ENCODE measurements at regions not wholly inside any gene's neighbourhood (a gene's known extent, or its start where the extent isn't known, plus 50 kb on each side); places are given as distances from the start of the nearest gene placed in this dataset.

DNA sequence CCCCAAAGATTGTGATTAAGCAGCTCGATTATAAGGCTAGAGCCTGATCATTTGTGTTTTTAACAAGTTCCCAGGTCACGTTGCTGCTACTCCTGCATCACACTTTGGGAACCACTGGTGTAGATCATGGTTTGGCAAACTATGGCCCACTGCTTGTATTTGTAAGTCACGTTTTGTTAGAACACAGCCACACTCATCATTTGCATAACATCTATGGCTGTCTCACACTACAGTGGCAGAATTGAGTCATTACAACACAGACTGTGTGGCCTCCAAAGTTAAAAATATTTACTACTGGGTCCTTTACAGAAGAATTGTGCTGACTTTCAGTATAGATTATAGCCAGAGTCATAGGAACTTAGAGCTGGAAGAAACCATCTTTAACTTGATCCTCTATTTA is 515.3 kb upstream of the PSMD7 start:
- no peak for DNase-seq (ENCODE audit: extremely low spot score, insufficient read length, low read depth)
- no peak for FAIRE-seq

DNA sequence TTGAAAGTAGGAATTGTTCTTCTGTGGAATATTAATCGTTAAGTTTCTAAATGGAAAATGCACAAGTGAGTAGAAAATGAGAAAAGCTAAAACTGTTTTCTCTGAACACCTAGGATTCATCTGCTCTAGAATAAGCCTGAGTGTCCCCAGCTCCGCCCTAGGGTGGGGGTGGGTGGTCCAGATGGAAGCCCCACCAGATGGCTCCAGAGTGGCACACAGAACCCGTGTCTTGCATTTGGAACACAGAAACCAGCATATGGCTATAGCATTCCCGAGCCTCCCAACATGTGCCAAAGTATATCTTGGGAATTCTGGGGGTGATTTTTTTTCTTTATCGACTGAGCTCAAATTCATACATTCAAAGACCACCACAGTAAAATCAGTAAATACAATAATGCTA is 517.7 kb upstream of the PSMD7 start:
- FAIRE-seq (no peak), DNase-seq (ENCODE audit: extremely low spot score, insufficient read length, low read depth) (no peak)

DNA sequence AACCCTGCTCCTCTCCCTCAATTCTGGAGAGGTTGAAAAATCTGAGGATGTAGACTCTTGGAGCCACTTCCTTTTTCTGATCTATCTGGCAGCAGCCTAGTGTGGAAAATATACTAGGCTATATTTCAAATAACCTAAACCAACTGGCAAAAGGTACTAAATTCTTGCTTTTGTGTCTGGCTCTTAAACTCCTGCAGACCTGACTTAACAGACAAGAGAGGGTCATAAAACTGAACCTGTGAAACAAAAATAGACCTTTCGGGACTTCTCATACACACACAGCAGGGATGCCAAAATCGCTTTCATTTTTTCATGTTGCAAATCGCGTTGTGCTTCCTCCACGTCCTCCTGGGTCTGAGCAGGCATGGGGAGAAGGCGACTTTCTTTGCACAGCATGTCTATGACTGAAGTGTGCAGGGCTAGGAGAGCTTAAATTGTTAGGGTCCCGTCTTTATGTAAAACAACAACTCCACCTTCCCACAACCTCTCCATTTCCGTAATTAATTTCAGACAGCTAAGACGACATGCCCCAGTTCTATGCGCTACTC is 520.7 kb upstream of the PSMD7 start:
- FAIRE-seq = no peak

GRCh38 chr16:73771196-73772064 is 525.2 kb upstream of the PSMD7 start:
- FAIRE-seq = no peak

More for the DNA sequence above, 520.7 kb upstream of the PSMD7 start:
- no peak for DNase-seq (ENCODE audit: extremely low spot score, insufficient read length, low read depth)

GRCh38 chr16:73768786-73769203 is 527.8 kb upstream of the PSMD7 start:
- FAIRE-seq (no peak), DNase-seq (ENCODE audit: extremely low spot score, insufficient read length, low read depth) (no peak)

More at GRCh38 chr16:73771196-73772064, 525.2 kb upstream of the PSMD7 start:
- no peak for DNase-seq (ENCODE audit: extremely low spot score, insufficient read length, low read depth)

DNA sequence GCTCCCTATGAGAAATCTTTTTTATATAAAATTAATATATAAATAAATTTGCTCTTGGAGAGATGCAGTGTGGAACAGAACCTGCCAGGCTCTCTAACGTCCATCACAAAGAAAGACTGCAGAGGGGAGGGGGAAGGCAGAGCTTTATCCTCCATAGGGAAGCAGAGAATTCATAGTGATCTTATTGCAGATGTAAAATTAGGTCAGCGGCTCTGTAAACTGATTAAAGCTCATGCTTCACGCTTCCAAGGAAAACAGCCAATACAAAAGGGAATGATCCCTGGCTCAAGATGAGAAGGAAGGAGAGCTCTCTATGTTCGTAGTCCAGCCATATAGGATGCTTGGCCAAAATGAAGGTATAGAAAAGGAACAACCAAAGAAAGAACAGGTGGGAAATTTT is 532.3 kb upstream of the PSMD7 start:
- FAIRE-seq = no peak
- no peak for DNase-seq (ENCODE audit: extremely low spot score, insufficient read length, low read depth)

- DNase-seq (ENCODE audit: extremely low spot score, insufficient read length, low read depth) (no peak), FAIRE-seq (no peak)
Observed at GRCh38 chr16:73756289-73757178, 540.1 kb upstream of the PSMD7 start.

DNA sequence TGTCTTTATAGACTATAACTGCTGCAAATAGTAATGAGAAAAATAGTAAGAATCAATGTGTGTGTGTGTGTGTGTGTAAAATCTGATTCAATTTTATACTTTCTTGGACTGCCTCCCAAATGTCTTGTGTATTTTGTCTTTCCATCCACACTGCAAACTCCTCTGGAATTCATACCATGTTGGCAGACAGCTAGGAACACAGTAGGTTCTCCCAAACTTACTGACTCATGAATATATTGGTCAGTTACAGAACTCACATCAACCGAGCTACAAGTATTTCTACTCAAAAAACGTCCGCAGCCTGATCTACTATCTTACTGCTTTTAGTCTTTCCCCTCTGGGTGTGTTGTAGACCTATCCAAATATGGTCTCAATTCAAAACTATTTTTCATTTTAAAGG is 542.7 kb upstream of the PSMD7 start:
- no peak for DNase-seq (ENCODE audit: extremely low spot score, insufficient read length, low read depth)
- no peak for FAIRE-seq

DNA sequence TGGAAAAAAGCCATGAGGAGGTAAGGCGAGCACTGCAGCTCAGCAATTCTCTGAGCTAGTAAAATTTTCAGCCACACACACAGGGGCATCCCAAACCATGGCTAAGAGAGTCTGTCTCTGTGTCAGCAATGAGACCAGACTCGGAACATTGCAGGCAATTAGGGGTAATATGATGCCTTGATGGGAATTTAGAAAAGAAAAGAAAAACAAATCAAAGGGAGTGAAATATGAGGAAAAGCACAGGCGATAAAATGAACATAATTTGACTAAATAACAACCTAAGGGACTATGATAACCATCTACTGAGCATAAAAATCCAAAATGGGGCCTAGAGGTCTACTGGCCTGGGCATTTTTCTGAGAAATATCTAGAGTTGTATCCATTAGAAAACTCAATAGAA is 546.0 kb upstream of the PSMD7 start:
- FAIRE-seq = no peak
- no peak for DNase-seq (ENCODE audit: extremely low spot score, insufficient read length, low read depth)

- DNase-seq (ENCODE audit: extremely low spot score, insufficient read length, low read depth) (no peak), FAIRE-seq (no peak)
Observed at GRCh38 chr16:73747328-73747727, 549.3 kb upstream of the PSMD7 start.

DNA sequence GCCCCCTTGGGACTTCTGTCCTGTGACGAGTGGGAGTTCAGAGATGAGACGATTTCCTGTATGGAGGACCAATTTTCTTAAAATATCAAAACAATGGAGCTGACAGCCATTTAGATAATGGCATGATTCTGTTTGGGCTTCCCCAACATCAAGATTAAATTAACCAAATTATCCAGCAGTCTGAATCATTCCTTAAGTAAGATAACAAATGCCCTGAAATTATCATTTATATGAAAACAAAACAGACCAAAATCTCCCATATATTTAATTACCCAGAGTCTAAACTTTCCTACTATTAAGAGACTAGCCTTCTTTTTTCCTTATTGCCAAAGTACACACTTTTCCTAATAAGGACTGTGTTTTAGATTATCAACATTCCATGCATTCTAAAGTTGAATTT is 550.1 kb upstream of the PSMD7 start:
- DNase-seq (ENCODE audit: extremely low spot score, insufficient read length, low read depth) = no peak
- FAIRE-seq = no peak

DNA sequence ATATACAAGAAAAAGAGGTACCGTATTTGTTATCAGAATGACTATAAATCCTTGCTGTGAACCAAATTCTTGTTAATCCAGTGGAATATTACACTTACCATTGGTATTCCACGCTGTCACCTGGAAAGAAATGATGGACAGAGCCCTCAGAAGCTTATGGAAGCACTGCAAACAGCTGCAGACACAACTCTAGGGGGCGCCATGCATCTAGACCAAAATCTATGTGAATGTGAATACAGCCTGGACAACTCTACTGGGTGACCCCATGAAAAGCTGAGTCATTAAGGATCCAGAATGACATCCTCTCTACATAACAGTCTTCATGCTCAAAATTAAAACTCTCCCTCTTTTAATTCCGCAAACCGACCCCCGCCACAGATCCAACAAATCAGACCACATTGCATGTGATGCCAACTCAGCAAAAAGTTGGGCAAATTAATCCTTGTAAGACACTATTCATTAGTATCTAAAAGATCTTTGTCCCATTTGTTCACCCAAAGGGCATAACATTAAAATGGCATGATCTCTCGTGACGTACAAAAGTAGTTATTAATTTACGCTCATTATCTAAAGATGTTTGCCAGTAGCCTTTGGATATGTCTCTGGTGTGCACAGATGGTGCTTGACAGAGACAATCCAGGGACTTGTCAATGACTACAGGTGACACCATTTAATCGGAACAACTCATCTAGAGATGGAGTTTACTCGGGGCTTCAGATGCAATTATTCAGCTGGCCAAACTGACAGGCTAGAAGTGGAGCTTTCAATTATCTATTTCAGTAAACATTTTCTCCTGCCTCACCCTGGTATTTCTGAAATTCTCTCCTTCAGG is 552.7 kb upstream of the PSMD7 start:
- no peak for DNase-seq (ENCODE audit: extremely low spot score, insufficient read length, low read depth)

DNA sequence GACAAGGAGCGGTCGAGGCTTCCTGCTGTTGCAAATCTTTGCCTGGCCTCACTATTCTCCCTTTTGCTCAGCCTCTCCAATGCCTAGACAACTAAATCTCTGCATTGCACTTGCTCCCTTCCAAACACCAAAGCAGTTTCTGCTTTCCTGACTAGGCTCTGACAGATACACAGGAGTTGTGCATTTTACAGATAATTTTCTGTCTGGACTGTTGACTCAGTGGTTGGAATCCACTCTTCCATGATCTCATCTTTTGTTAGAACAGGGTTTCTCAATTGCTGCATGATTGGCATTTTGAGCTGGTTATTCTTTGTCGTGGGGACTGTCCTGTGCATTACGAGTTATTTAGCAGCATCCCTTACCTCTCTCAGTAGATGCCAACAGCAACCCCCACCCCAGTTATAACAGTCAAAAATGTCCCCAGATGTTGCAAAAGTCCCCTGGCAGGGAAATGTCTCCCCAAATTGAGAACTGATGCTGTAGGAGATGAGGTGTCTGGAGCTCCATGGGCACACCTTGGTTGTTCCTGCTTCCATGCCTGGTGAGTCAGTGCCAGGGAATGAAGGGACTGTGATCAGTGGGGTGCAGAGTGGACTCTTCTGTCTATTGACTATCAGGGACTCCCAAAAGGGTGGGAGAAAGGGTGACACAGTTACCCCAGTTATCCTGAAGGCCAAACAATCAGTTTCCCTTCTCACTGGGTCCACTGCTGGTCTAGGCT is 557.4 kb upstream of the PSMD7 start:
- no peak for FAIRE-seq
- no peak for DNase-seq (ENCODE audit: extremely low spot score, insufficient read length, low read depth)

More for the DNA sequence above, 552.7 kb upstream of the PSMD7 start:
- FAIRE-seq = no peak

GRCh38 chr16:73738266-73738665 is 558.3 kb upstream of the PSMD7 start:
- FAIRE-seq = no peak
- no peak for DNase-seq (ENCODE audit: extremely low spot score, insufficient read length, low read depth)

GRCh38 chr16:73737637-73738036 is 559.0 kb upstream of the PSMD7 start:
- FAIRE-seq (no peak), DNase-seq (ENCODE audit: extremely low spot score, insufficient read length, low read depth) (no peak)

GRCh38 chr16:73735954-73736353 is 560.7 kb upstream of the PSMD7 start:
- FAIRE-seq = no peak
- DNase-seq (ENCODE audit: extremely low spot score, insufficient read length, low read depth) = no peak

- no peak for FAIRE-seq
Observed at GRCh38 chr16:73735018-73735417, 561.6 kb upstream of the PSMD7 start.

DNA sequence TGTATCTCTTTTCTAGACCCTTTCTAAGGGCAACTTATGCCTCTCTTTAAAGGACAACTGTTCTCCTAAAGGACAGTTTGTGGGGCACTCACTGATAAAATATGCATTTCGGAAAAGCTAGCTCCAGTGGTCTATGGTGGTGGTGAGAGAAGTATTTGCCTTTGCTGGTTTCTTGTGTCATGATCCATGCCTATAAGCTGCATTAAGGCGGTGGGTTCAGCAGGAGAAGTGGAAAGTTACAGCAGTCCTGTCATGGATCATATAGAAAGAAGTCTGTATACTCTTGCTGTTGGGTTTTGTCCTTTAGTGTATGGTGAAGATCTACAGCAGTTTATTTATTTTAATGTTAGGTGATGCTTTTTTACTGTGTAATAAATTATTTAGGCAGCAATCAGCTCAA is 563.9 kb upstream of the PSMD7 start:
- DNase-seq (ENCODE audit: extremely low spot score, insufficient read length, low read depth) (no peak), FAIRE-seq (no peak)

More at GRCh38 chr16:73735018-73735417, 561.6 kb upstream of the PSMD7 start:
- DNase-seq (ENCODE audit: extremely low spot score, insufficient read length, low read depth) = no peak

DNA sequence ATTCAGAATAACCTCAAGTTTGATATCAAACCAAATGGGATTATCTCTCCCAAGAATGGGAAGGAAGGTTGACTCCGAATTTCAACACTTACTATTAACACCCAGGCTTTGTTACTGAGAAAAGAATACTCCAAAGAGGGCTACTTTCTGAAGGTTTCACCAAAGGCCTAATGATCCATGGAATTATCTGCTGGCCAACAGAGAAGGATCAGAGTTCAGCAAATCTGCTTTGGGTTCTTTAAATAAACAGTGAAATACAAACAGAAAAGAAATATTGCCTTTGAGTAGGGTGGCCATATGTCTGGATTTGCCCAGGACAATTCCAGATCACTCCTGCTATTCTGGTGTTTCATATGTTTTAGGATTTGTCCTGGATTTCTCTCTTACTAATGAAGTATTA is 564.5 kb upstream of the PSMD7 start:
- no peak for DNase-seq (ENCODE audit: extremely low spot score, insufficient read length, low read depth)
- FAIRE-seq = no peak
